ENCODE measurements at regions not wholly inside any gene's neighbourhood (a gene's known extent, or its start where the extent isn't known, plus 50 kb on each side); places are given as distances from the start of the nearest gene placed in this dataset.

GRCh38 chr10:52994370-52994769 is 221.8 kb upstream of the MBL2 start:
- DNase-seq (ENCODE audit: low read depth, low spot score): no peak
- H2AFZ ChIP-seq (ENCODE audit: low read depth, low read length, poor library complexity, severe bottlenecking): no peak overlapping the region
- no peaks in the 10 kb centered on the region for H3K9me2 ChIP-seq (ENCODE audit: insufficient read depth)
- ChIA-PET POLR2A (no interaction called here), RAD21 (ENCODE audit: low non-redundant PET in 1 of 2, low total read pairs in 2 of 2, uncharacterized antibody in 2 of 2, unreplicated experiment in 2 of 2) (no interaction called here), CTCF (no interaction called here)
- no peaks in the 10 kb centered on the region for H3K79me2 ChIP-seq (ENCODE audit: insufficient read depth, low read length)
- H3K9ac ChIP-seq (ENCODE audit: low read length): no peak overlapping the region
- H3K36me3 ChIP-seq (ENCODE audit: control insufficient read depth in 1 of 2, insufficient read depth in 2 of 2, low read length in 2 of 2): no peaks in the 10 kb centered on the region
- no peak for ATAC-seq
- H3K27me3 ChIP-seq (ENCODE audit: insufficient read depth, low read length): no peaks in the 10 kb centered on the region
- H3K4me3 ChIP-seq (replicated peaks in 1 of 2; ENCODE audit: low read depth in 1 of 2, low read length in 2 of 2): no peak overlapping the region
- no peaks in the 10 kb centered on the region for H3K4me1 ChIP-seq (ENCODE audit: control insufficient read depth in 1 of 2, insufficient read depth in 2 of 2, low read length in 2 of 2)
- no peak overlapping the region for H3K4me2 ChIP-seq (ENCODE audit: low read length)
- no TSS peak for BruUV-seq (replicated peaks)
- H3K9me3 ChIP-seq (ENCODE audit: control insufficient read depth in 1 of 2, insufficient read depth in 1 of 2, low read depth in 1 of 2, low read length in 2 of 2): peaks cover 4 to 11% of the 10 kb centered on the region in 2 experiments; a peak in 2 of 4 replicates
- no peak overlapping the region for H3K27ac ChIP-seq (ENCODE audit: low read depth, low read length)
- no peaks in the 10 kb centered on the region for H4K20me1 ChIP-seq (ENCODE audit: insufficient read depth)
- TF ChIP-seq MAX (IDR thresholded peaks at IDR 0.05) (no peak), SP1 (IDR thresholded peaks at IDR 0.05; ENCODE audit: low read depth) (no peak)
- intact Hi-C loops (cut with micrococcal nuclease): no loop called here

GRCh38 chr10:52993109-52993508 is 220.5 kb upstream of the MBL2 start:
- no peak overlapping the region for H3K4me2 ChIP-seq (ENCODE audit: low read length)
- H3K9me2 ChIP-seq (ENCODE audit: insufficient read depth): no peaks in the 10 kb centered on the region
- no peak for DNase-seq (ENCODE audit: low read depth, low spot score)
- H3K27ac ChIP-seq (ENCODE audit: low read depth, low read length): no peak overlapping the region
- no peak overlapping the region for H3K9ac ChIP-seq (ENCODE audit: low read length)
- H3K79me2 ChIP-seq (ENCODE audit: insufficient read depth, low read length): no peaks in the 10 kb centered on the region
- intact Hi-C loops (cut with micrococcal nuclease): no loop called here
- H2AFZ ChIP-seq (ENCODE audit: low read depth, low read length, poor library complexity, severe bottlenecking): no peak overlapping the region
- no peak overlapping the region for H3K4me3 ChIP-seq (replicated peaks in 1 of 2; ENCODE audit: low read depth in 1 of 2, low read length in 2 of 2)
- CTCF ChIA-PET: no interaction called here
- peaks cover 4 to 11% of the 10 kb centered on the region in 2 experiments; a peak in 2 of 4 replicates for H3K9me3 ChIP-seq (ENCODE audit: control insufficient read depth in 1 of 2, insufficient read depth in 1 of 2, low read depth in 1 of 2, low read length in 2 of 2)
- POLR2A ChIA-PET: no interaction called here
- H3K36me3 ChIP-seq (ENCODE audit: control insufficient read depth in 1 of 2, insufficient read depth in 2 of 2, low read length in 2 of 2): no peaks in the 10 kb centered on the region
- no TSS peak for BruUV-seq (replicated peaks)
- RAD21 ChIA-PET (ENCODE audit: low non-redundant PET in 1 of 2, low total read pairs in 2 of 2, uncharacterized antibody in 2 of 2, unreplicated experiment in 2 of 2): no interaction called here
- no peaks in the 10 kb centered on the region for H3K27me3 ChIP-seq (ENCODE audit: insufficient read depth, low read length)
- no peaks in the 10 kb centered on the region for H4K20me1 ChIP-seq (ENCODE audit: insufficient read depth)
- no peaks in the 10 kb centered on the region for H3K4me1 ChIP-seq (ENCODE audit: control insufficient read depth in 1 of 2, insufficient read depth in 2 of 2, low read length in 2 of 2)
- no peak for ATAC-seq
- TF ChIP-seq SP1 (IDR thresholded peaks at IDR 0.05; ENCODE audit: low read depth): no peak
- no peak for TF ChIP-seq ZNF274 (IDR thresholded peaks at IDR 0.05; ENCODE audit: low read depth, low read length)
- TF ChIP-seq CTCF (IDR thresholded peaks at IDR 0.05 in 2 of 3, conservative IDR thresholded peaks at IDR 0.05 in 1 of 3; ENCODE audit: borderline replicate concordance in 1 of 3, insufficient read depth in 1 of 3, low read depth in 2 of 3, low read length in 2 of 3): no peak
- TF ChIP-seq TCF7L2 (IDR thresholded peaks at IDR 0.05; ENCODE audit: borderline replicate concordance, extremely low read depth, insufficient read depth, insufficient read length): no peak
- TF ChIP-seq CEBPB (IDR thresholded peaks at IDR 0.05; ENCODE audit: low read depth): no peak
- TF ChIP-seq POLR2A (IDR thresholded peaks at IDR 0.05; ENCODE audit: borderline replicate concordance, extremely low read depth, insufficient read depth, insufficient read length): no peak
- TF ChIP-seq CBX3 (IDR thresholded peaks at IDR 0.05; ENCODE audit: low read depth): no peak
- TF ChIP-seq ATF3 (IDR thresholded peaks at IDR 0.05): no peak
- no peak for TF ChIP-seq FOSL1 (IDR thresholded peaks at IDR 0.05; ENCODE audit: low read depth)
- TF ChIP-seq MAX (IDR thresholded peaks at IDR 0.05): no peak
- TF ChIP-seq SIN3A (IDR thresholded peaks at IDR 0.05; ENCODE audit: low read depth): no peak
- no peak for TF ChIP-seq YY1 (IDR thresholded peaks at IDR 0.05; ENCODE audit: extremely low read depth, insufficient replicate concordance, low read depth, low read length)
- TF ChIP-seq ZFX (IDR thresholded peaks at IDR 0.05): no peak
- no peak for TF ChIP-seq RAD21 (IDR thresholded peaks at IDR 0.05; ENCODE audit: low read depth)
- TF ChIP-seq SRF (IDR thresholded peaks at IDR 0.05; ENCODE audit: low read depth): no peak
- TF ChIP-seq REST (IDR thresholded peaks at IDR 0.05; ENCODE audit: low read depth): no peak
